Liver (tissue), 8 donors: ENCODE measurements at regions not wholly inside any gene's neighbourhood (a gene's known extent, or its start where the extent isn't known, plus 50 kb on each side); places are given as distances from the start of the nearest gene placed in this dataset.
A peak's percentile ranks its signal among the peaks of the same experiment; 100 is the strongest.

Source experiments
- DNase-seq: peaks from one replicate; pipeline ENCODE4 v3.0.0-alpha.2; 2017; ENCODE audit warnings: low spot score
- H3K27ac ChIP-seq, 2 donors: one replicate each; pipeline ENCODE4 v1.7.0; 2013; ENCODE audit warnings: inconsistent platforms in 2 of 2, low read length in 2 of 2, control low read depth in 1 of 2, low read depth in 1 of 2, mild to moderate bottlenecking in 1 of 2
- H3K27me3 ChIP-seq, 4 donors: one replicate each; pipeline versions ENCODE4 v1.6.1 to v1.7.0; 2013; ENCODE audit warnings: low read length in 3 of 4, inconsistent platforms in 1 of 4, mild to moderate bottlenecking in 1 of 4, moderate library complexity in 1 of 4; ENCODE audit not compliant: control insufficient read depth in 4 of 4, insufficient read depth in 4 of 4
- H3K36me3 ChIP-seq, 4 donors: one replicate each; pipeline versions ENCODE4 v1.6.1 to v1.7.0; 2013; ENCODE audit warnings: low read length in 3 of 4, mild to moderate bottlenecking in 3 of 4, low read depth in 1 of 4, moderate library complexity in 1 of 4; ENCODE audit not compliant: control insufficient read depth in 4 of 4, insufficient read depth in 3 of 4
- H3K4me1 ChIP-seq, 4 donors: one replicate each; pipeline versions ENCODE4 v1.6.1 to v1.7.0; 2013; ENCODE audit warnings: low read length in 3 of 4, mild to moderate bottlenecking in 3 of 4, moderate library complexity in 1 of 4; ENCODE audit not compliant: control insufficient read depth in 4 of 4, insufficient read depth in 4 of 4
- H3K4me3 ChIP-seq, 3 donors: one replicate each; pipeline versions ENCODE4 v1.6.1 to v1.7.0; 2013; ENCODE audit warnings: low read length in 3 of 3, control low read depth in 1 of 3, low read depth in 1 of 3, mild to moderate bottlenecking in 1 of 3
- H3K9ac ChIP-seq, 2 donors: one replicate each; pipeline ENCODE4 v1.7.0; 2013; ENCODE audit warnings: low read length in 2 of 2, mild to moderate bottlenecking in 2 of 2, moderate library complexity in 2 of 2, control low read depth in 1 of 2, low read depth in 1 of 2
- H3K9me3 ChIP-seq, 4 donors: one replicate each; pipeline versions ENCODE4 v1.6.1 to v1.7.0; 2013; ENCODE audit warnings: low read length in 3 of 4; ENCODE audit not compliant: control insufficient read depth in 4 of 4
- CTCF ChIP-seq: fragments of 150-350 bp; IDR thresholded peaks from 2 replicates; pipeline ENCODE4 v1.5.1; 2017; ENCODE audit warnings: improper control_type of control experiment, low read depth, low read length; ENCODE audit not compliant: missing input control
- GABPA ChIP-seq, 2 donors: IDR thresholded peaks in 1 of 2; conservative IDR thresholded peaks in 1 of 2; 2 replicates each; pipeline ENCODE4 v1.6.1; 2016; ENCODE audit warnings: antibody characterized with exemption in 2 of 2, mild to moderate bottlenecking in 1 of 2, moderate library complexity in 1 of 2
- HNF4A ChIP-seq, 2 donors: conservative IDR thresholded peaks; 2 replicates each; pipeline ENCODE4 v1.6.1; 2016; ENCODE audit warnings: antibody characterized with exemption in 2 of 2, mild to moderate bottlenecking in 2 of 2
- HNF4G ChIP-seq: IDR thresholded peaks from 2 replicates; pipeline ENCODE4 v1.6.1; 2016; ENCODE audit warnings: antibody characterized with exemption
- MAX ChIP-seq: IDR thresholded peaks from 2 replicates; pipeline ENCODE4 v1.6.1; 2016; ENCODE audit warnings: antibody characterized with exemption
- NR2F2 ChIP-seq: IDR thresholded peaks from 2 replicates; pipeline ENCODE4 v1.6.1; 2016; ENCODE audit warnings: antibody characterized with exemption
- RAD21 ChIP-seq, 2 donors: IDR thresholded peaks; 2 replicates each; pipeline ENCODE4 v1.6.1; 2016; ENCODE audit warnings: antibody characterized with exemption in 2 of 2, mild to moderate bottlenecking in 2 of 2
- REST ChIP-seq: IDR thresholded peaks from 2 replicates; pipeline ENCODE4 v1.6.1; 2016; ENCODE audit warnings: antibody characterized with exemption, mild to moderate bottlenecking
- RXRA ChIP-seq, 2 donors: IDR thresholded peaks; 2 replicates each; pipeline ENCODE4 v1.6.1; 2017 to 2018; ENCODE audit warnings: antibody characterized with exemption in 2 of 2, mild to moderate bottlenecking in 1 of 2
- YY1 ChIP-seq: IDR thresholded peaks from 2 replicates; pipeline ENCODE4 v1.6.1; 2016; ENCODE audit warnings: antibody characterized with exemption, mild to moderate bottlenecking
- ZBTB33 ChIP-seq: IDR thresholded peaks from 2 replicates; pipeline ENCODE4 v1.6.1; 2016; ENCODE audit warnings: antibody characterized with exemption
- WGBS: extraction: QIAGEN DNeasy Blood & Tissue Kit; methylation state at CpG from one replicate; pipeline ENCODE4 v1.1.7; 2013; 5-methylcytosine and 5-hydroxymethylcytosine counted together
- donor health status: healthy.
- donor health status: healthy.
- donor health status: healthy.
- donor health status: healthy.
- donor health status: healthy.

GRCh38 chrX:64097891-64098290 is 107.6 kb downstream of the AMER1 start:
- Histone ChIP-seq H3K4me3 (no peak overlapping the region), H3K27me3 (no peaks in the 10 kb centered on the region), H3K36me3 (no peaks in the 10 kb centered on the region), H3K27ac (no peak overlapping the region), H3K4me1 (no peaks in the 10 kb centered on the region), H3K9ac (no peak overlapping the region), H3K9me3 (no peaks in the 10 kb centered on the region)
- WGBS, result 89% methylated on average over 2 of the region's 2 CpGs
- TF ChIP-seq MAX, result no peak
- no peak for TF ChIP-seq REST
- no peak for TF ChIP-seq GABPA (IDR thresholded peaks at IDR 0.05 in 1 of 2, conservative IDR thresholded peaks at IDR 0.05 in 1 of 2)
- TF ChIP-seq ZBTB33, result no peak
- TF ChIP-seq CTCF, result no peak
- TF ChIP-seq HNF4A (conservative IDR thresholded peaks at IDR 0.05), result no peak
- TF ChIP-seq RXRA (IDR thresholded peaks at IDR 0.05), result no peak
- DNase-seq, result no peak

- H3K27ac ChIP-seq, result no peak overlapping the region
- H3K36me3 ChIP-seq, result no peaks in the 10 kb centered on the region
- 14% methylated on average over 2 of the region's 2 CpGs for WGBS
- H3K4me3 ChIP-seq, result no peak overlapping the region
- H3K27me3 ChIP-seq, result no peaks in the 10 kb centered on the region
- H3K9me3 ChIP-seq, result no peaks in the 10 kb centered on the region
- H3K4me1 ChIP-seq, result no peaks in the 10 kb centered on the region
- TF ChIP-seq HNF4G (no peak), YY1 (no peak), RAD21 (IDR thresholded peaks at IDR 0.05) (peak; percentile 72 to 77), NR2F2 (no peak), CTCF (peak; percentile 55)
- DNase-seq, result no peak
- H3K9ac ChIP-seq, result no peak overlapping the region
These were observed 111.7 kb downstream of the AMER1 start for GRCh38 chrX:64093761-64094160.
